Upper lobe of right lung (tissue), 1 donor: ENCODE measurements at regions not wholly inside any gene's neighbourhood (a gene's known extent, or its start where the extent isn't known, plus 50 kb on each side); places are given as distances from the start of the nearest gene placed in this dataset.
"Not testable (repeated sequence)": the region's sequence is repeated elsewhere in the genome, so short reads cannot be mapped to it uniquely, and the experiment has no call there.

Source experiments
- ATAC-seq: fragments of 200-7000 bp; cut with Tn5 transposase; one replicate; pipeline ENCODE4 v1.9.1; 2020; ENCODE audit warnings: mild to moderate bottlenecking, moderate library complexity
- DNase-seq: peaks from one replicate; pipeline ENCODE4 v3.0.0-alpha.2; 2020
- H3K27ac ChIP-seq: fragments of 200-600 bp; one replicate; pipeline ENCODE4 v1.8.0; 2022
- H3K27me3 ChIP-seq: fragments of 200-600 bp; one replicate; pipeline ENCODE4 v1.8.0; 2022; ENCODE audit warnings: mild to moderate bottlenecking
- H3K36me3 ChIP-seq: fragments of 200-600 bp; one replicate; pipeline ENCODE4 v1.8.0; 2022
- H3K4me1 ChIP-seq: fragments of 200-600 bp; one replicate; pipeline ENCODE4 v1.8.0; 2022
- H3K4me3 ChIP-seq: fragments of 200-600 bp; one replicate; pipeline ENCODE4 v1.8.0; 2022; ENCODE audit warnings: mild to moderate bottlenecking
- H3K9me3 ChIP-seq: fragments of 200-600 bp; one replicate; pipeline ENCODE4 v1.8.0; 2022
- intact Hi-C: fragments of 100-400 bp; cut with DNase I; formaldehyde crosslinking; loops from one replicate; pipeline ENCODE4 v1.11.0; 2022
- TF ChIP-seq, protein P1 (sequence below): fragments of 200-600 bp; IDR thresholded peaks from one replicate; pipeline ENCODE4 v1.8.0; 2022; ENCODE audit warnings: antibody characterized with exemption
- donor health status: DM: no; HTN: yes; CAD: no; lungs with severe emphysema.

DNA sequence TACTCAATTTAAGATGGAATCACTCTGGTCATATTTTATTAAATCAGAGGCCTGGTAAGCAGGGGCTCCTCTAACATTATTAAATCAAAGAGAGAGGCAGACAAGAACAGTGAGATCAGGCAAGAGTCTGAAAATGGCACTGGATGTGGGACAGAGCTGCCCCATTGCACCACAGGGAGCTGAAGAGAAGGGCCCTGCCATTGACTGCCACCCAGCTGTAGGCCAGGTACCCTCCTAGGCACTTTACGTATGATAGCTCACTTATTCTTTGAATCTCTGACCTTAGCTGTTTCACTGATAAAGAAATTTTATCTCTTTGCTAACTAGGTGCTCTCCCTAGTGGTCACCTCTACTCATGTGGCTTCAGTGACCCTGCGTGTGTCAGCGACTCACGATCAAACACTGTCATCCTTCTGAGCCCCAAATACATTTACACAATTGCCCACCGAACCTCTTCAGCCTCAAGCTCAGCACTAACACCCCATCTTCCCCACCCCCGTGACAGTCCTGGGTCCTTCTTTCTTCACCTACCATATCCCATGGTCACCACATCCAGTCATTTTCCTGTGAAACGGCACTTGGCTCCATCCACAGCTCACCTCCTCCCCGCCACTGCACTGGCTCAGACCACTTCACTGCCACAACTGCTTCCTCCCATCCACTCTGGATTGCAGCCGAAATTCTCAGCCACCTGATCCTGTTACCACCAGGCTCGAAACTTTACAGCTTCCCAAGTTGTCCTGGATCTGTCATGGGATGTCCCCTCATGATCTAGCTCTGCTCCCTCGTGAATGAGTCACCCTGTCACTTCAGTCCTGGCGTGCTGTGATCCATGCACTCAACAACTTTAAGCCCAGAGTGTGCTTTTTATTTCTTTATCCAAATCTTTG, 97.3 kb upstream of the SYT6 start:
- intact Hi-C loops = no loop called here
- TF ChIP-seq, protein P1, sequence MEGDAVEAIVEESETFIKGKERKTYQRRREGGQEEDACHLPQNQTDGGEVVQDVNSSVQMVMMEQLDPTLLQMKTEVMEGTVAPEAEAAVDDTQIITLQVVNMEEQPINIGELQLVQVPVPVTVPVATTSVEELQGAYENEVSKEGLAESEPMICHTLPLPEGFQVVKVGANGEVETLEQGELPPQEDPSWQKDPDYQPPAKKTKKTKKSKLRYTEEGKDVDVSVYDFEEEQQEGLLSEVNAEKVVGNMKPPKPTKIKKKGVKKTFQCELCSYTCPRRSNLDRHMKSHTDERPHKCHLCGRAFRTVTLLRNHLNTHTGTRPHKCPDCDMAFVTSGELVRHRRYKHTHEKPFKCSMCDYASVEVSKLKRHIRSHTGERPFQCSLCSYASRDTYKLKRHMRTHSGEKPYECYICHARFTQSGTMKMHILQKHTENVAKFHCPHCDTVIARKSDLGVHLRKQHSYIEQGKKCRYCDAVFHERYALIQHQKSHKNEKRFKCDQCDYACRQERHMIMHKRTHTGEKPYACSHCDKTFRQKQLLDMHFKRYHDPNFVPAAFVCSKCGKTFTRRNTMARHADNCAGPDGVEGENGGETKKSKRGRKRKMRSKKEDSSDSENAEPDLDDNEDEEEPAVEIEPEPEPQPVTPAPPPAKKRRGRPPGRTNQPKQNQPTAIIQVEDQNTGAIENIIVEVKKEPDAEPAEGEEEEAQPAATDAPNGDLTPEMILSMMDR = no peak
- H3K4me3 ChIP-seq = no peak overlapping the region
- H3K4me1 ChIP-seq = no peaks in the 10 kb centered on the region
- ATAC-seq (no peak), DNase-seq (no peak)
- no peaks in the 10 kb centered on the region for H3K9me3 ChIP-seq
- no peak overlapping the region for H3K27ac ChIP-seq
- H3K36me3 ChIP-seq = no peaks in the 10 kb centered on the region
- H3K27me3 ChIP-seq = no peaks in the 10 kb centered on the region

DNA sequence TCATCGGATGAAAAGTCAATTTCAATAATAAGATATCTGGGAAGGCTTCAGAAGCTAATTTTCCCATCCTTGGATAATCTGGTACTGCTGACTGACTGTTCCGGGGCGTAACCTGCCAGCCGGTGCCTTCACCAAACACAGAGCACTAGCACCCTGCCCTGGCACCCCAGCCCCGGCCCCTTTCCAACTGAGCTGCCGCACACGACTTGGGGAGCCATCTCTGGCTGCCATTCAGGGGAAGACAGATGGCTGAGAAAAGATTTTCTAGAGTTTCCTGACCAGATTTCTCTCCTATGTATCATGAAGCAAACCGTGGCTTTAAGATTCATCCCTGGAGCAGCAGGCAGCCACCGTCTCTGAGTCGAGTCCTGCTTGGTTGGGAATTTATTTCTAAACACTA, 96.0 kb upstream of the SYT6 start:
- Histone ChIP-seq H3K4me3 (no peak overlapping the region), H3K4me1 (no peaks in the 10 kb centered on the region), H3K27ac (no peak overlapping the region), H3K36me3 (no peaks in the 10 kb centered on the region), H3K9me3 (no peaks in the 10 kb centered on the region), H3K27me3 (no peaks in the 10 kb centered on the region)
- intact Hi-C loops = no loop called here
- ATAC-seq (no peak), DNase-seq (no peak)
- TF ChIP-seq, protein P1 = no peak

DNA sequence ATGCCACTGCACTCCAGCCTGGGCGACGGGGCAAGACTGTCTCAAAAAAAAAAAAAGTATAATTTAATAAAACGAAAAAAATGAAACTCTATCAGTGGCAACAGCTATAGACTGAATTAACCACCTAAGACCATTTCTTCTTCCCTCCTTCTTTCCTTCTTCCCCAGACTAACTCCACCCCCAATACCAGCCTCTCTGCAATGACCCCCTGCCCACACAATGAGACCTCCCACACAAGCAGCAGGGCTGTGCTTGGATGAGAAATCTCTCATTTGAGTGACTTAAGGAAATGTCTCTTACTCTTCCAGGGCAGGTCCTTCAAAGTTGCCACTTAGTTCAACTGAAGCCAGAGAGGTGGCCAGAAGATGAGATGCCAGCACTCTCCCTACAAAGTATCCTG, 94.5 kb upstream of the SYT6 start:
- no peak overlapping the region for H3K27ac ChIP-seq
- H3K4me3 ChIP-seq = no peak overlapping the region
- no peaks in the 10 kb centered on the region for H3K4me1 ChIP-seq
- intact Hi-C loops = no loop called here
- ATAC-seq (no peak), DNase-seq (no peak)
- TF ChIP-seq, protein P1 = no peak
- no peaks in the 10 kb centered on the region for H3K36me3 ChIP-seq
- no peaks in the 10 kb centered on the region for H3K27me3 ChIP-seq
- no peaks in the 10 kb centered on the region for H3K9me3 ChIP-seq

DNA sequence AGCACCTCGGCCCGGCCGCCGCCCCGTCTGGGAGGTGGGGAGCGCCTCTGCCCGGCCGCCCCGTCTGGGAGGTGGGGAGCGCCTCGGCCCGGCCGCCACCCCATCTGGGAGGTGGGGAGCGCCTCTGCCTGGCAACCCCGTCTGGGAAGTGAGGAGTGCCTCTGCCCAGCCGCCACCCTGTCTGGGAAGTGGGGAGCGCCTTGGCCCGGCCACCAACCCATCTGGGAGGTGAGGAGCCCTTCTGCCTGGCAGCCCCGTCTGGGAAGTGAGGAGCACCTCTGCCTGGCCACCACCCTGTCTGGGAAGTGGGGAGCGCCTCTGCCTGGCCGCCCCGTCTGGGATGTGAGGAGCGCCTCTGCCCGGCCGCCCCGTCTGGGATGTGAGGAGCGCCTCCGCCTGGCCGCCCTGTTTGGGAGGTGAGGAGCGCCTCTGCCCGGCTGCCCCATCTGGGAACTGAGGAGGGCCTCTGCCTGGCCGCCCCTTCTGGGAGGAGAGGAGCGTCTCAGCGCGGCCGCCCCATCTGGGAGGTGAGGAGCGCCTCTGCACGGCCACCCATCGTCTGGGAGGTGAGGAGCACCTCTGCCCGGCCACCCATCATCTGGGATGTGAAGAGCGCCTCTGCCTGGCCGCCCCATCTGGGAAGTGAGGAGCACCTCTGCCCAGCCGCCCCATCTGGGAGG, 89.0 kb upstream of the SYT6 start:
- DNase-seq, ATAC-seq, H3K27ac ChIP-seq, H3K4me3 ChIP-seq, H3K4me1 ChIP-seq, intact Hi-C loops, H3K36me3 ChIP-seq, H3K9me3 ChIP-seq, H3K27me3 ChIP-seq: not testable (repeated sequence)

DNA sequence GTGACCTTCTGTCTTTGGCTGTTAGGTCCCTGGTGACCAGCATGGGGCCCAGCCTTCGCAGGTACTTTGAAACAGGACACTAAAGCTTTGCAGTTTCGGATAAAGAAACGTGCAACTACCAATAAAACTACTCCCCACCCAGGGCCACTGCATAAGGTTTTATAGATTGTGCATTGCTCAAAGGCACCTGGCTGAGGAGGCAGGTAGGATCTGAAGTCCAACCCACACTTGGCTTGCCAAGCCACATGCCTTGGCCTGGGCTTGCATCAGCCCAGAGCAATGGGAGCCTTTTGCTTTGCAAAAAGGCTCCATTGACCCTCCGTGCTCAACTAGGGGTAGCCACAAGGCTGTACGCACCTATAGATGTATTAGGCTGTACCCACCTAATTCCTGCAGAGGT, 84.4 kb upstream of the SYT6 start:
- Histone ChIP-seq H3K36me3 (no peaks in the 10 kb centered on the region), H3K4me3 (no peak overlapping the region), H3K27ac (no peak overlapping the region), H3K9me3 (no peaks in the 10 kb centered on the region), H3K27me3 (no peaks in the 10 kb centered on the region), H3K4me1 (no peaks in the 10 kb centered on the region)
- TF ChIP-seq, protein P1 = no peak
- intact Hi-C loops = no loop called here
- no peak for DNase-seq
- no peak for ATAC-seq

DNA sequence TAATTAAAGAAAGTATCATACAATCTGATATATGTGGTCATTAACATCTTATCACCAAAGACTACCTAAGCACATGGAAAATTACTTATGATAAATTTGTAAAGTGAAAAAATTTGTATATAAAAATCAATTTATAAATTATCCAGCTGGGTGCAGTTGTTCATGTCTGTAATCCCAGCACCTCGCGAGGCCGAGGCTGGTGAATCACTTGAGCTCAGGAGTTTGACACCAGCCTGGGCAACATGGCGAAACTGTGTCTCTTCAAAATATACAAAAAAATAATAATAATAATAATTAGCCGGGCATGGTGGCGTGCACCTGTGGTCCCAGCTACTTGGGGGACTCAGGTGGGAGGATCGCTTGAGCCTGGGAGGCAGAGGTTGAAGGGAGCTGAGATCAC, 82.8 kb upstream of the SYT6 start:
- Histone ChIP-seq H3K36me3 (no peaks in the 10 kb centered on the region), H3K4me3 (no peak overlapping the region), H3K4me1 (no peaks in the 10 kb centered on the region), H3K27ac (no peak overlapping the region), H3K27me3 (no peaks in the 10 kb centered on the region), H3K9me3 (no peaks in the 10 kb centered on the region)
- no peak for ATAC-seq
- no peak for DNase-seq
- TF ChIP-seq, protein P1 = no peak
- intact Hi-C loops = no loop called here
